ENCODE measurements at regions not wholly inside any gene's neighbourhood (a gene's known extent, or its start where the extent isn't known, plus 50 kb on each side); places are given as distances from the start of the nearest gene placed in this dataset.

DNA sequence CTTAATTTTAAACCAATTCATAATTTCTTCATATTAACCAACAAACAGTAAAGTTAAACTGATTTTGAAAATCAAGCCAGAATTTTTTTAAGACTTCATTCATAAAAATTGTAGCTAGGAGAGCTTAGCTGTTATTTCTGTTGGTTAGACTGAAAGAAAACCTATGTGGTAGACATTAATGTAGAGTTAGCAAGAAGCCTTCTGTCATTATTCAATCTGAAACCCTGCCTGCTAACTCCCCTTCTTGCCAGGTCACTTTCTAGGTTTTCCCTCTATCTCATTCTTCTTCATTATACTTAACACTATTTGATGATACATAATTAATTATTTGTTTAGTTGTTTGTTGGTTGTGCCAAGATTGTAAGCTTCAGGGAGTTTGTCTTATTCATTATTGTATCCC, 304.3 kb upstream of the MEF2C start:
- H3K27me3 ChIP-seq (ENCODE audit: control insufficient read depth in 2 of 2, insufficient read depth in 2 of 2, low read length in 2 of 2), result no peaks in the 10 kb centered on the region
- no peaks in the 10 kb centered on the region for H3K4me1 ChIP-seq (ENCODE audit: control insufficient read depth, extremely low read depth, insufficient read depth, low read length)
- TF ChIP-seq EZH2 (IDR thresholded peaks at IDR 0.05; ENCODE audit: borderline replicate concordance, low read depth, low read length, severe bottlenecking), result no peak
- no peak for TF ChIP-seq JUN (IDR thresholded peaks at IDR 0.05; ENCODE audit: borderline replicate concordance, insufficient read depth, insufficient read length, low read depth)
- no peak for TF ChIP-seq MYC (IDR thresholded peaks at IDR 0.05; ENCODE audit: low read depth, low read length)
- TF ChIP-seq, protein P1, sequence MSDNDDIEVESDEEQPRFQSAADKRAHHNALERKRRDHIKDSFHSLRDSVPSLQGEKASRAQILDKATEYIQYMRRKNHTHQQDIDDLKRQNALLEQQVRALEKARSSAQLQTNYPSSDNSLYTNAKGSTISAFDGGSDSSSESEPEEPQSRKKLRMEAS (IDR thresholded peaks at IDR 0.05; ENCODE audit: insufficient read depth, insufficient read length), result no peak
- TF ChIP-seq GATA2 (IDR thresholded peaks at IDR 0.05; ENCODE audit: insufficient read depth, insufficient read length, low read depth, low read length), result no peak
- no peak for TF ChIP-seq POLR2AphosphoS5 (IDR thresholded peaks at IDR 0.05; ENCODE audit: insufficient read depth, low read depth, low read length)
- no peak for TF ChIP-seq POLR2A (IDR thresholded peaks at IDR 0.05; ENCODE audit: low read depth, low read length)
- TF ChIP-seq, protein P2, sequence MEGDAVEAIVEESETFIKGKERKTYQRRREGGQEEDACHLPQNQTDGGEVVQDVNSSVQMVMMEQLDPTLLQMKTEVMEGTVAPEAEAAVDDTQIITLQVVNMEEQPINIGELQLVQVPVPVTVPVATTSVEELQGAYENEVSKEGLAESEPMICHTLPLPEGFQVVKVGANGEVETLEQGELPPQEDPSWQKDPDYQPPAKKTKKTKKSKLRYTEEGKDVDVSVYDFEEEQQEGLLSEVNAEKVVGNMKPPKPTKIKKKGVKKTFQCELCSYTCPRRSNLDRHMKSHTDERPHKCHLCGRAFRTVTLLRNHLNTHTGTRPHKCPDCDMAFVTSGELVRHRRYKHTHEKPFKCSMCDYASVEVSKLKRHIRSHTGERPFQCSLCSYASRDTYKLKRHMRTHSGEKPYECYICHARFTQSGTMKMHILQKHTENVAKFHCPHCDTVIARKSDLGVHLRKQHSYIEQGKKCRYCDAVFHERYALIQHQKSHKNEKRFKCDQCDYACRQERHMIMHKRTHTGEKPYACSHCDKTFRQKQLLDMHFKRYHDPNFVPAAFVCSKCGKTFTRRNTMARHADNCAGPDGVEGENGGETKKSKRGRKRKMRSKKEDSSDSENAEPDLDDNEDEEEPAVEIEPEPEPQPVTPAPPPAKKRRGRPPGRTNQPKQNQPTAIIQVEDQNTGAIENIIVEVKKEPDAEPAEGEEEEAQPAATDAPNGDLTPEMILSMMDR (IDR thresholded peaks at IDR 0.05; ENCODE audit: extremely low read depth in 1 of 2, insufficient read depth in 1 of 2, low read depth in 1 of 2, low read length in 2 of 2), result no peak
- no peak for TF ChIP-seq FOS (IDR thresholded peaks at IDR 0.05; ENCODE audit: borderline replicate concordance, insufficient read depth, low read length)
- dilution Hi-C loops (cut with MboI; ENCODE audit: extremely low pct_ligation_motif_present, low sequenced_read_pairs) (no loop called here), intact Hi-C loops (cut with micrococcal nuclease) (no loop called here)
- H3K79me2 ChIP-seq (ENCODE audit: control insufficient read depth, insufficient read depth, low read length), result no peaks in the 10 kb centered on the region
- CTCF ChIA-PET, result interaction anchor here (0.7 to 0.9 kb wide), 2 partner anchors 15 to 999 kb away, joined by 3 to 4 read pairs; no protein-coding TSS in a partner anchor
- no peak overlapping the region for H3K9ac ChIP-seq (replicated peaks; ENCODE audit: extremely low read depth, insufficient read depth, low read length)
- H3K36me3 ChIP-seq (ENCODE audit: control insufficient read depth in 2 of 2, extremely low read depth in 1 of 2, insufficient read depth in 2 of 2, low read length in 2 of 2), result no peaks in the 10 kb centered on the region
- POLR2A ChIA-PET, result no interaction called here
- FAIRE-seq, result no peak
- no peak overlapping the region for H3K27ac ChIP-seq (ENCODE audit: insufficient read depth, low read depth, low read length)
- no peaks in the 10 kb centered on the region for H3K9me1 ChIP-seq (replicated peaks; ENCODE audit: control insufficient read depth, extremely low read depth, insufficient read depth, low read length)
- H3K4me3 ChIP-seq (replicated peaks in 1 of 3; ENCODE audit: insufficient read depth in 1 of 3, low read depth in 1 of 3, low read length in 3 of 3), result no peak overlapping the region
- H3K9me3 ChIP-seq (replicated peaks; ENCODE audit: control insufficient read depth, insufficient read depth, low read length), result no peaks in the 10 kb centered on the region
- no peak overlapping the region for H2AFZ ChIP-seq (ENCODE audit: low read depth, low read length)
- no TSS peak for BruUV-seq (replicated peaks)
- DNase-seq (ENCODE audit: low read depth, low spot score), result no peak
- H3K4me2 ChIP-seq (ENCODE audit: insufficient read depth, low read length), result no peak overlapping the region
- H4K20me1 ChIP-seq (replicated peaks; ENCODE audit: control insufficient read depth, extremely low read depth, insufficient read depth, low read length), result no peaks in the 10 kb centered on the region

Measured in endothelial cell of umbilical vein (primary cell).